Fibroblast of mammary gland (primary cell): ENCODE measurements at regions not wholly inside any gene's neighbourhood (a gene's known extent, or its start where the extent isn't known, plus 50 kb on each side); places are given as distances from the start of the nearest gene placed in this dataset.
A peak's percentile ranks its signal among the peaks of the same experiment; 100 is the strongest.

Experiments
- DNase-seq: peaks from one replicate; pipeline ENCODE4 v3.0.0-alpha.2; 2010; ENCODE audit warnings: low read depth
- H3K4me3 ChIP-seq: 2 replicates; pipeline ENCODE4 v1.5.1; 2011; ENCODE audit warnings: low read depth, mild to moderate bottlenecking, low read length, moderate library complexity; ENCODE audit not compliant: control insufficient read depth
- CTCF ChIP-seq: conservative IDR thresholded peaks from 2 replicates; pipeline ENCODE4 v1.5.1; 2011; ENCODE audit warnings: low read depth, low read length, inconsistent platforms; ENCODE audit not compliant: control insufficient read depth, insufficient read depth

GRCh38 chr4:30783751-30784150, 63.6 kb downstream of the PCDH7 start:
- no peak overlapping the region for H3K4me3 ChIP-seq
- DNase-seq, result no peak
- no peak for TF ChIP-seq CTCF

- TF ChIP-seq CTCF, result no peak
- DNase-seq, result no peak
- H3K4me3 ChIP-seq, result no peak overlapping the region
These were observed 69.1 kb downstream of the PCDH7 start for GRCh38 chr4:30789219-30789671.

- no peak overlapping the region for H3K4me3 ChIP-seq
- DNase-seq, result no peak
- TF ChIP-seq CTCF, result no peak
These were observed 70.0 kb downstream of the PCDH7 start for GRCh38 chr4:30790123-30790522.

- no peak for DNase-seq
- no peak overlapping the region for H3K4me3 ChIP-seq
- TF ChIP-seq CTCF, result no peak
These were observed 70.8 kb downstream of the PCDH7 start for GRCh38 chr4:30790998-30791397.

DNA sequence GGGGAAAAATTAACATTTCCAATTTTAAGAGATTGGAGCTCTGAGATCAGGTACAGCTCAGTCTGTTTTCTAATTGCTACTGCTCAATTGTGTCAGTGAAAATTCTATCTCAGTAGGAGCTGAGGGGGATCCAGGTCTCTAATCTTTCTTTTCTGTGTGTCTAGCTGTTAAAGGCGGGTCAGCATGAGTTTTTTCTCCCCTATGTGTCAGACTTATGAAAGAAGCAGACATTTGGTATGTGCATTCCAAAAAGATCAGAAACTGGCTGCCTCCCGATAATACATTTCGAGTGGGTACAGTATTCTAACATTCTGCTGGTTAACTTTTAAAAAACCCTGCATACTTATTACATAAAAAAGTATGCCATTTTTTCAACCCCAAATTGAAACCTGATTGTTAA, 72.4 kb downstream of the PCDH7 start:
- no peak overlapping the region for H3K4me3 ChIP-seq
- no peak for DNase-seq
- no peak for TF ChIP-seq CTCF

GRCh38 chr4:30801876-30802275, 81.7 kb downstream of the PCDH7 start:
- TF ChIP-seq CTCF, result no peak
- DNase-seq, result peak; percentile 10
- H3K4me3 ChIP-seq, result no peak overlapping the region
